Thyroid gland (tissue), 4 donors: ENCODE measurements at regions not wholly inside any gene's neighbourhood (a gene's known extent, or its start where the extent isn't known, plus 50 kb on each side); places are given as distances from the start of the nearest gene placed in this dataset.
"Not testable (repeated sequence)": the region's sequence is repeated elsewhere in the genome, so short reads cannot be mapped to it uniquely, and the experiment has no call there.

Experiments
- DNase-seq, 2 donors: peaks; one replicate each; pipeline ENCODE4 v3.0.0-alpha.2; 2019
- H3K27ac ChIP-seq, 3 donors: fragments of 200-600 bp; sonication (generic); 1 replicate in 2 of 3; 2 replicates in 1 of 3; pipeline ENCODE4 v1.5.1; 2016 to 2019; ENCODE audit warnings: mild to moderate bottlenecking in 1 of 3, moderate library complexity in 1 of 3
- H3K27me3 ChIP-seq: fragments of 200-600 bp; sonication (generic); one replicate; pipeline ENCODE4 v1.5.1; 2019
- H3K36me3 ChIP-seq, 2 donors: fragments of 200-600 bp; sonication (generic); one replicate each; pipeline ENCODE4 v1.5.1; 2016 to 2019
- H3K4me1 ChIP-seq, 2 donors: fragments of 200-600 bp; sonication (generic); one replicate each; pipeline ENCODE4 v1.5.1; 2017 to 2019
- H3K4me3 ChIP-seq, 3 donors: fragments of 200-600 bp; sonication (generic); replicated peaks in 1 of 3; 1 replicate in 2 of 3; 2 replicates in 1 of 3; pipeline ENCODE4 v1.5.1; 2016; ENCODE audit warnings: mild to moderate bottlenecking in 1 of 3
- H3K9me3 ChIP-seq: fragments of 200-600 bp; sonication (generic); one replicate; pipeline ENCODE4 v1.5.1; 2017
- POLR2A ChIP-seq, 2 donors: fragments of 450-650 bp; IDR thresholded peaks; one replicate each; pipeline ENCODE4 v1.6.1; 2017; ENCODE audit warnings: antibody characterized with exemption in 2 of 2, mild to moderate bottlenecking in 2 of 2, moderate library complexity in 1 of 2
- WGBS, 2 donors: methylation state at CpG; one replicate each; pipeline ENCODE4 v1.1.5; 2017; 5-methylcytosine and 5-hydroxymethylcytosine counted together
- intact Hi-C: fragments of 100-400 bp; cut with DNase I; formaldehyde crosslinking; loops from one replicate; pipeline ENCODE4 v1.15.1; 2023
- TF ChIP-seq, protein P1 (sequence below), 6 experiments: fragments of 200-600 bp in 3 of 6; fragments of 450-650 bp in 3 of 6; sonication (generic) in 3 of 6; IDR thresholded peaks; one replicate each; pipeline ENCODE4 v1.5.1; 2016 to 2019; ENCODE audit warnings: antibody characterized with exemption in 6 of 6, mild to moderate bottlenecking in 2 of 6, inconsistent platforms in 1 of 6, moderate library complexity in 1 of 6

DNA sequence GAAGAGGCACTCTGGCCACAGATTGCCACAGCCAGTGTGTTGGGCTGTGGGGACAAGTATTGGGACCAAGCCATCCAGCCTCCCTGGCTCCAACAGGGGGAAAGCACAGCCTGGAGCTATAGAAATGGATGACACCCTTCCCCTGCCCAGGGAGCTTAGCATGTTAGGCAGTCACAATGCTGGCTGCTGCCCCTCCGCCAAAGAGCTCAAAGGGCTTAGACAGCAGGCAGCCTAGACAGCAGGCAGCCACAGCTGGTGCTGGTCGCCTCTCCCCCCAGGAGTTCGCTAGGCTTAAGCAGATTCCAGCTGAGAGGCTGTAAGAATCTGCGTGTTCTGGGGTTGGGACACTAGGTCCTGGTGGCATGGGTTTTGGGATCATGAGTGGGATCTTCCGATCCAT lies 94.5 kb upstream of the MXRA5 start:
- no peak overlapping the region for H3K4me3 ChIP-seq
- no peaks in the 10 kb centered on the region for H3K36me3 ChIP-seq
- WGBS, 2 donors: 100% methylated on average over 1 of the region's 5 CpGs; no CpG with 5 or more reads in 1 of the 2 donors
- no peaks in the 10 kb centered on the region for H3K27me3 ChIP-seq
- TF ChIP-seq POLR2A (IDR thresholded peaks at IDR 0.05): no peak
- H3K9me3 ChIP-seq: no peaks in the 10 kb centered on the region
- no peak overlapping the region for H3K27ac ChIP-seq
- H3K4me1 ChIP-seq: no peaks in the 10 kb centered on the region
- no peak for DNase-seq
- intact Hi-C loops: no loop called here

DNA sequence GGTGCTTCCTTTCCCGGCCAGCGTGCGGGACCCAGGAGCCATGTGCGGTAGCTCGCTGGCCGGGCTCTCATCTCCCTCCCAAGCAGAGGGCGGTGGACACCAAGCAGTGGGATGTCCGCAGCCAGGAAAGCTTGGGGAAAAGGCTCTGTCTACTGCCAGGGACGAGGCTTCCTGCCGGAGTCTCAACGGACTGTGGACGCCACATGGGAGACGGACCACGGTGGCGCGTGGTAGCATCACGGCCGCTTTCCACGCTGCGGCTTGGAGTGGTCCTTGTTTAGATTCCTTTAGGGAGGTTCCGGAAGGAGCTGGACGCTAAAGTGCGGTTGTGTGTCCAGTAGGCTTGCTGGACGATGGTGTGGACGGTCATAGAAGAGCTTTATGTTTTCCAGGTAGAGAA lies 89.5 kb upstream of the MXRA5 start:
- DNase-seq, intact Hi-C loops: not testable (repeated sequence)
- WGBS, 2 donors: 94 to 95% methylated on average over 11 to 23 of the region's 25 CpGs

DNA sequence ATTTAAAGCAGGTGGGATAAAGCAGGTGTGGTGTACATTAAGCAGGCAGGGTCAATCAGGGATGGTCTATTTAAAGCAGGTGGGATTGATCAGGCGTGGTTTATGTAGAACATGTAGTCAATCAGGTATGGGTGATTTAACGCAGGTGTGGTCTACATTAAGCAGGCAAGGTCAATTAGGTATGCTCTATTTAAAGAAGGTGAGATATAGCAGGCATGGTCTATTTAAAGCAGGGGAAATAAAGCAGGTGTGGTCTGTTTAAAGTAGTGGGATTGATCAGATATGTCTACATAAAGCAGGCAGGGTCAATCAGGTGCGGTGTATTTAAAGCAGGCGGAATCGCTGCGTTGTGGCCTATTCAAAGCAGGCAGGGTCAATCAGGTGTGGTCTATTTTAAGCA lies 88.6 kb upstream of the MXRA5 start:
- Histone ChIP-seq H3K27ac (no peak overlapping the region), H3K36me3 (no peaks in the 10 kb centered on the region), H3K4me1 (no peaks in the 10 kb centered on the region), H3K27me3 (no peaks in the 10 kb centered on the region), H3K9me3 (no peaks in the 10 kb centered on the region), H3K4me3 (no peak overlapping the region)
- intact Hi-C loops: no loop called here
- 95 to 96% methylated on average over 6 of the region's 6 CpGs for WGBS, 2 donors
- TF ChIP-seq, protein P1, sequence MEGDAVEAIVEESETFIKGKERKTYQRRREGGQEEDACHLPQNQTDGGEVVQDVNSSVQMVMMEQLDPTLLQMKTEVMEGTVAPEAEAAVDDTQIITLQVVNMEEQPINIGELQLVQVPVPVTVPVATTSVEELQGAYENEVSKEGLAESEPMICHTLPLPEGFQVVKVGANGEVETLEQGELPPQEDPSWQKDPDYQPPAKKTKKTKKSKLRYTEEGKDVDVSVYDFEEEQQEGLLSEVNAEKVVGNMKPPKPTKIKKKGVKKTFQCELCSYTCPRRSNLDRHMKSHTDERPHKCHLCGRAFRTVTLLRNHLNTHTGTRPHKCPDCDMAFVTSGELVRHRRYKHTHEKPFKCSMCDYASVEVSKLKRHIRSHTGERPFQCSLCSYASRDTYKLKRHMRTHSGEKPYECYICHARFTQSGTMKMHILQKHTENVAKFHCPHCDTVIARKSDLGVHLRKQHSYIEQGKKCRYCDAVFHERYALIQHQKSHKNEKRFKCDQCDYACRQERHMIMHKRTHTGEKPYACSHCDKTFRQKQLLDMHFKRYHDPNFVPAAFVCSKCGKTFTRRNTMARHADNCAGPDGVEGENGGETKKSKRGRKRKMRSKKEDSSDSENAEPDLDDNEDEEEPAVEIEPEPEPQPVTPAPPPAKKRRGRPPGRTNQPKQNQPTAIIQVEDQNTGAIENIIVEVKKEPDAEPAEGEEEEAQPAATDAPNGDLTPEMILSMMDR (IDR thresholded peaks at IDR 0.05): no peak
- TF ChIP-seq POLR2A (IDR thresholded peaks at IDR 0.05): no peak
- no peak for DNase-seq

More for the DNA sequence above, 89.5 kb upstream of the MXRA5 start:
- not testable (repeated sequence) for H3K27ac ChIP-seq, H3K36me3 ChIP-seq, H3K9me3 ChIP-seq, H3K4me3 ChIP-seq, H3K27me3 ChIP-seq, H3K4me1 ChIP-seq

DNA sequence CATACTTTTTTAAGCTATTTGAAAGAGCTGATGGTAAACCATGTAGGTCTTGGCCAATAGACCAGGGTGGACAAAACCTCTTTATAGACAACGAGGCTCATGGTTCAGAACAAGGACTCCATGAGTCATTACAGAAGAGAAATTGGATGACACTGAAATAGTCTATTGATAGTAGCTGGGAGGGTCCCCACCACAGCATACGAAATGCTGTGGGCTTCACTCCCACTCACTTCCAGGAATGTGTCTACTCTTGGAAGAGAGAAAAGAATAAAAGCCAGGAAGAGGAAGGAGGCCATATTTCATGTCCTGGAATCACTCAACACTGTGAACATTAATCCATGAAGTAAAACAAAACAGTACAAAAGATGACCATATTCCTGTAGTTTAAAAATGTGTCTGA lies 82.3 kb upstream of the MXRA5 start:
- Histone ChIP-seq H3K9me3 (no peaks in the 10 kb centered on the region), H3K27ac (no peak overlapping the region), H3K27me3 (no peaks in the 10 kb centered on the region), H3K4me3 (no peak overlapping the region), H3K4me1 (peaks cover 0 to 6% of the 10 kb centered on the region in 2 donors), H3K36me3 (no peaks in the 10 kb centered on the region)
- WGBS, 2 donors: 75 to 77% methylated on average over 2 of the region's 2 CpGs
- DNase-seq: no peak
- intact Hi-C loops: no loop called here
- TF ChIP-seq, protein P1 (IDR thresholded peaks at IDR 0.05): no peak
- no peak for TF ChIP-seq POLR2A (IDR thresholded peaks at IDR 0.05)

DNA sequence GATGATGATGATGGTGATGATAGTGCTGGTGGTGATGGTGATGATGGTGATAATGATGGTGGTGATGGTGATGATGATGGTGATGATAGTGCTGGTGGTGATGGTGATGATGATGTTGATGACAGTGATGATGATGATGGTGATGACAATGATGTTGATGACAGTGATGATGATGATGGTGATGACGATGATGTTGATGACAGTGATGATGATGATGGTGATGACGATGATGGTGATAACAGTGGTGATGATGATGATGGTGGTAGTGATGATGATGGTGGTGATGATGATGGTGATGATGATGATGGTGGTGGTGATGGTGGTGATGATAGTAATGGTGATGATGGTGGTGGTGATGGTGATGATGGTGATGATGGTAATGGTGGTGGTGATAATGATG lies 80.1 kb upstream of the MXRA5 start:
- H3K27ac ChIP-seq: no peak overlapping the region
- peaks cover 0 to 6% of the 10 kb centered on the region in 2 donors for H3K4me1 ChIP-seq
- TF ChIP-seq, protein P1 (IDR thresholded peaks at IDR 0.05): no peak
- TF ChIP-seq POLR2A (IDR thresholded peaks at IDR 0.05): no peak
- 93 to 96% methylated on average over 2 of the region's 2 CpGs for WGBS, 2 donors
- H3K27me3 ChIP-seq: no peaks in the 10 kb centered on the region
- intact Hi-C loops: no loop called here
- H3K36me3 ChIP-seq: no peaks in the 10 kb centered on the region
- DNase-seq: no peak
- H3K4me3 ChIP-seq: no peak overlapping the region
- no peaks in the 10 kb centered on the region for H3K9me3 ChIP-seq

DNA sequence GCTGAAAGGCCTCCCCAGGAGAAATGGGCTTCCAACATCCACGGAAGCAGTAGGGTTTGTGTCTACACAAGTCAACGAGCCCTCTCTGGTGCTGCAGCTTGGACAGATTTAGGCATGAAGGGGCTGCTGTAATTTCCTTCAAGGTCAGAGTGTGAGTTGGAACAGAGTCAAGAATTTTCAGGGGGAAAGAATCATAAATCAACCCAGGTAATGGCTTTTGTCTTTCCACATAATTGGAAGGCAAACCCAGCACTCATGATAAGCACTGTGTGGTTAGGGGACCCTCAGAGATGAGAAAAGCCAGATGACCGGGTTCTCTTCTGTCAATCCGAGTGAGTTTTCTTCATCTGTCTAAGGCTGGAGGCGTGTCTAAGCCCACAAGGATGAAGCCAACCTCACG lies 78.6 kb upstream of the MXRA5 start:
- DNase-seq: no peak
- no peak overlapping the region for H3K27ac ChIP-seq
- no peaks in the 10 kb centered on the region for H3K9me3 ChIP-seq
- no peaks in the 10 kb centered on the region for H3K27me3 ChIP-seq
- H3K36me3 ChIP-seq: no peaks in the 10 kb centered on the region
- TF ChIP-seq POLR2A (IDR thresholded peaks at IDR 0.05): no peak
- TF ChIP-seq, protein P1 (IDR thresholded peaks at IDR 0.05): no peak
- 34 to 55% methylated on average over 4 to 6 of the region's 6 CpGs for WGBS, 2 donors
- intact Hi-C loops: no loop called here
- no peak overlapping the region for H3K4me3 ChIP-seq
- peaks cover 0 to 6% of the 10 kb centered on the region in 2 donors for H3K4me1 ChIP-seq
